NCI-H510A treated with DMSO at 0.1 percent for 48 hours (cell line): ENCODE measurements at regions not wholly inside any gene's neighbourhood (a gene's known extent, or its start where the extent isn't known, plus 50 kb on each side); places are given as distances from the start of the nearest gene placed in this dataset.

ENCODE experiments used
- DNase-seq: peaks from one replicate; lab custom pipeline; 2025; lab: John Stamatoyannopoulos, UW

DNA sequence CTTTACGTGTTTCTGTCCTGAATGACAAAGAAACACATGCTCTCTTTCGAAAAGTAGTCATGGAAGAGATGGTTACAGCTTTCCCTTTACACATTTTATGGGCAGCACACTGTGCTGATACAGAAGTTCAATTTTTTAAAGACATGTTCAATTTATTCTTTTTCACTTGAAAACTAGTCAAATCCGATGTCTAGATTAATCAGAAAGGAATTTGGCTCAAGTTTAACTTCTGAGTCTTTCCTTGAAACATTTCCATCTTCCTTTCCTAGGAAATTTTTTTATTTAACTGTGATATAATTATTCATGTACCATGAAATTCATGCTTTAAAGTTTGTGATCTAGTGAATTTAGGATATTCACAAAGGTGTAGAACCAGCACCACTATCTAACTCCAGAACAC, 360.1 kb downstream of the TNS3 start:
- DNase-seq = no peak

DNA sequence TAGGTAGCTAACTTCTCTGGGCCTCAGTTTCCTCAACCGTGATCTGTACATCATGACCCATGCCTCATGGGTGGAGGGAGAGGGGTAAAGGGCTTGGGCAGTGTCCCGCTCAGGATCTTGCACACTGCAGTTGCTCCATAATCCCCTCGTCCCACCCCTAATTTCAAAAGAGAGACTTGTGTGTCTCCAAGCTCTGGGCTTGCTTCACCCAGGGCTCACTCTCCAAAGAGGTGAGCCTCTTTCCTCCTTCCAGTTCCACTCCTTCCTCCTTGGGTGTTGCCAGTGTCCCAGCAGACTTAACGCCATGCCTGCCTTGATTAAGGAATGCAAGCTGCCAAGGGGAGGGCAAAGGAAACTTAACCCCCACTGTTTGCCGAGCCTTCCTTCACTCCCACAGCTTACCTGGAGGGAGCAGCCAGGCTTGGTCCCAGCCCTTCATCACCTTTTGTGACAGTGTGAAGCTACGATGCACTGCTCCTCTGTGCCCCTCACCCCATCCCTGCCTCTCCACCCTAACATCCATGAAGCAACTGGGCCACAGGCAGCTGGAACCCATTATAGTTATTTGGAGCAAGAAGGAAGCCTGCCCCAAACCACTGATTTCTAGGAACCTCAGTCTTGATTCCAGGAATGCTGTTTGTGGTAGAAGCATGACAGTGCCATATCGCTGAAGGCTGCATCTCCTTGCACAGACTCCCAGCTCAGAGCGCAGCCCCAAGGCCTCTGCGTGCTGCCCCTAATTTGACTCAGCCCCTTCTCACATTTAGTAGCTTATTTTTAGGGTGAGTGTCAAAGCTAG, 363.3 kb downstream of the TNS3 start:
- no peak for DNase-seq

DNA sequence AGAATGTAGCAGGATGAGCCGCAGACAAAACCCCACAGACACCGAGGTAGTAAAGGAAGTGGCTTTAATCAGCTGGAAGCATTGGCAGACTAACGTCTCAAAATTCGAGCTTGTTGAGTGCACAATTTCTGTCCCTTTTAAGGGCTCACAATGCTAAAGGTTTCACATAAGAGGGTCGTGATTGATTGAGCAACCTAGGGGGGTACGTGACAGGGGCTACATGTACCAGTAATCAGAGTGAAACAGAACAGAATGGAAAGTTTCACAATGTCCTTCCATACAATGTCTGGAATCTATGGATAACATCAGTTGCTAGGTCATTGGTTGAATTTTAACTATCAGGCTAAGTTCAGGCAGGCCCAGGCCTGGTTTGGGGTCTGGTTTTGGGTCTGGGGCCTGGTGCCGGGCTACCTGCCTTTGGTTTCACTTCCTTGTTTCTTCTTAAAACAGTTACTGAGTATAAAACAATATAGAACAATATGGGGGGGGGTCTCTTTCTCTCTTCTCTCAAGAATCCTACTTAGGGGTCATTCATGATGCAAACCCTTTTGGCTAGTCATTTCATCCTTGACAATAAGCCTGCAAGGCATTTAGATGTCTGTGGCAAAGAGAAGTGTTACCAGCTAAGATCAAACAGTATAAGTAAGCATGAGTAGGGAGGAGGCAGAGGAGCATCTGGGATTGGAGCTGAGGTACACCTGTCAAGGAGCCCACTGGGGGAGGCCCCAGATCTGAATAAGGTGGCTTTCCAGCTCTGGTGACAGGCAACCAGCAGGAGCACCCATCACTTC, 364.1 kb downstream of the TNS3 start:
- DNase-seq = no peak

DNA sequence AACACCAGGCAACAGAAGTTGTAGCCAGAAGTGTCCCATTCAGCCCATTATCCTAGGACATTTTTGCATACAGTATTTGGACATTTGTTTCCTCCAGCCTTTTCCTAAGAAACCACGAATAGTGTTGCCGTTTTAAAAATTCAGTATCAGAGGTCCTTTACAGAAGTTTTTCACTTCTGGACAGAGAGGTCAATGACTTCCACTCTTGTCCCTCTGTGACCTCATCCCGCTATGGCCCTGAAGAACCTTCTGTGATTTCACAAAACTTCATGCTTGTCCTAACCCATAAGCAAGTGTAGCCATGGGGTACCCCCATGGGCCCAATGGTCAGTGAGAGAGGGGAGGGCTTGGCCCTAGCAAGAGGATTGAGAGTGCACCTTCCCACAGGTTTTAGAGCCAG, 364.8 kb downstream of the TNS3 start:
- DNase-seq = no peak

DNA sequence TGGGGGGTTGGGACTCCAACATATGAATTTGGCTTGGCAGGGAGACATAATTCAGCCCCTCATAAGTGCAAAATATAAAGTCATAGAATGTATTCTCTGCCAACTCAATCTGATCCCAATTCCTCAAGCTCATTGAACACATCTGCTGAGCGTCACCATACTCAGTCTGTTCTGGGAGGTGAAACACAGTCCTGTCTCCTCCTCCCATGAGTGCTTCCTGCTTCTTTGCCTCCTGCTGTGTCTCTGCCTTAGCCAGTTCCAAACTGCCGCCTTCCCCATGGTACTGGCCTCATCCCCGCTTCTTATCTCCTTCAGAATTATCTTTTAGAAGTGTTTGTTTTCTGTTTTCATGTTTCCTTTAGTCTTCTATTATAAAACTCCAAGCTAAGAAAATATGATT, 365.5 kb downstream of the TNS3 start:
- no peak for DNase-seq

DNA sequence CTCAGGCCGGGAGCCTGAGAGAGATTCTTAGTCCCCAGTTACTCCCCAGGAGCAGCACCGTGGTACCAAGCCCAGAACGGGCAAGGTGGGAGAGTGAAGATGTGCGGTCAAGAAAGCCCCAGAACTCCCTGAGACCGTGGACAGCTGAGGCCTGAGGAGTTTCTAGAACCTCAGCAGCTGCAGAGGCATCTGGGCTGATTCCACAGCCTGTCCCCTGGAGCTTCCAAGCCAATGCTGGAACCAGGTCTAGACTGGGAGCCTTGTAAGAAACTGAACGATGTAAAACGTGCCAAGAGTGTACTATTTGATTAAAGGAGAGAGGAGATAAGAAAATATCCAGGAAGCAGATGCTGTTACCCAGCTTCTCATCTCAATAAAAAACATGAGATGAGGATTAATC, 366.3 kb downstream of the TNS3 start:
- DNase-seq = no peak

DNA sequence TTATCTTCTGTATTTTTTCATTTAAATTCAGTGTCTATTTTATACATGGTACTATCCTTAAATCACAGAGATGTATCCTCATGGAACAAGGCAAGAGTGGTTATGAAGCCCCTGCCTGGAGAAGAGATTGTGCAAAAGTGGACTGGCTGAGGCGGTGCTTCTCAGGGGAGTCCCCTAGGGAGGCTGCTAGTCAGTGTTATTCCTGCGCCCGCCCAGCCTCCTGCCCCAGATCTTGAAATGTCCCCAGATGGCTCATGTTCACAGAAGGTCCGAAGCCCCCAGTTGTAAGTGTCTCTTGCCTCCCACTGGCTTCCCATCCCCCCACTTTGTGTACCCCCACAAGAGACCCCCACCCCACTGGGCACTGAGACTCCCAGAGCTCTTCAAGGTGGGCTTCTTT, 366.9 kb downstream of the TNS3 start:
- no peak for DNase-seq

DNA sequence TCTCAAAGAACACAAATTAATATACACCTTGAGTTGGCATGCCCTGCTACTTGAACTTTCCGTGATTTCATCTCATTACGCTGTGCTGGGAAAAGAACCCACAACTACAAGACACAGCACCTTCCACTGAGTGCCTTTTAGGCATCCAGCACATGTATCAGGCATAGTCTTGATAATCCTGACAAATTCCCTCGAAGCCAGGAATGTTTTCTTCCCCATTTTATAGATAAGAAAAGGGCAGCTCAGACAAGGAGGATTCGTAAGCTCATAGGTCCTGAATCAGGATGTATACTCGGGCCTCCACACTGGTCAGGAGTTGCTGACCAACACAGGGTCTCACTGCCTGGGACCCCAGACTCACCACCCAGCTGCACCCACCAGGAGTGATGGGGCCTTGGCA, 368.6 kb downstream of the TNS3 start:
- DNase-seq = no peak

DNA sequence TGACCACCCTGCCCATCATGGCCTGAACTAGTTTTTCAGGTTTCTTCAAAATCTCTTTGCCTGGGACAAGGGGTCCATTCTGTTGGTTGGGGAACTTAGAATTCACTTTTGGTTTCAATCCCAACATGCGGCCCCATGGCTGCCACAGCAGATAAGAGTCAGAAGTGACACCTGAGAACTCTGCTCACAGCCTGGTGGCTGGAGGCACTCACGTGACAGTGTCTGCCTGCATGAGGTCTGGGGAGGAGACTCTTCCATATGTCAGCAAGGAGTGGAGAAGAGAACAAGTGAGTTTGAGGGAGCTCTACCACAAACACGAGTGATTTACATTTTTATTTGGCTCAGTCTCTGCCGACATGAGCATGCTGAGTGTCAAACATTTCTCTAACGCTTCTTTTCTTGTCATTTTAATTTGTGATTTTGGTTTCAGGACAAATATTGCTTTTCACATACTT, 370.4 kb downstream of the TNS3 start:
- no peak for DNase-seq

DNA sequence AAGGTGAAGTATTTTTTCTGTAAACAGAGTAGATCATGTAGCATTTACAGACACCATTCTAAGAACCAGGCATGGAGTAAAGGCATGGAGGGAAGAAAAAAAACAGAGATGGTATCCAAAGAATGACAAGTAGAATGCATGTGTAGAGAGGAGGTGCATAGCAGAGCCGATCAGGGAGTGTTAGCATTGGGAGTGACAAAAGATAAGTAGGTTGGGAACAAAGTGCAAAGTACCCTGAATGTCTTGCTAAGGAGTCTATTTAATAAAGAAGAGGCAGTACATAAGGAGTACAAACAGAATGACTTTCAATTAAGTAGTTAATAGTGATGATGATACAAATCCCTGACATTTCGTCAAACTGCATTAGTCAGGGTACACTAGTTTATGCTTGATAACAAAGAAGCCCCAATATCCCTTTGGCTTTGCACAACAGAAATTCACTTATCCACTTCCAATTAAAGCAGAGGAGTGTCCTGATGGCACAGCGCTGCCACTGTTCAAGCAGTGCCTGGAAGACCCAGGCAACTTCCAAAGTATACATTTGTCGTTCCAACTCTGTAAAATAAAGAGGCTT, 371.5 kb downstream of the TNS3 start:
- DNase-seq = no peak

DNA sequence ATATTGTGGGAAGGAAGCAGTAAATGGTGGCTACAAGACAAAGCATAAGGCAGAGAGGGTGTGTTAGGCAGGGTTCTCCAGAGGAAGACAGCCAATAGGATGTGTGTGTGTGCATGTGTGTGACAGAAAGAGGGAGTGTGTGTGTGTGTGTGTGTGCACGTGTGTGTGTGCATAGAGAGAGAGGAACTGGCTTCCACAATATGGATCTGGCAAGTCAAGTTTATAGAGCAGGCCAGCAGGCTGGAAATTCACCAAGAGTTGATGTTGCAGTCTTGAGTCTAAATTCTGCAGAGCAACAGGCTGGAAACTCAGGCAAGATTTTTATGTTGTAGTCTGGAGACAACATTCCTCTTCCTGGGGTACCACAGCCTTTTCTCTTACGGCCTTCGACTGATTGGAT, 374.0 kb downstream of the TNS3 start:
- no peak for DNase-seq

DNA sequence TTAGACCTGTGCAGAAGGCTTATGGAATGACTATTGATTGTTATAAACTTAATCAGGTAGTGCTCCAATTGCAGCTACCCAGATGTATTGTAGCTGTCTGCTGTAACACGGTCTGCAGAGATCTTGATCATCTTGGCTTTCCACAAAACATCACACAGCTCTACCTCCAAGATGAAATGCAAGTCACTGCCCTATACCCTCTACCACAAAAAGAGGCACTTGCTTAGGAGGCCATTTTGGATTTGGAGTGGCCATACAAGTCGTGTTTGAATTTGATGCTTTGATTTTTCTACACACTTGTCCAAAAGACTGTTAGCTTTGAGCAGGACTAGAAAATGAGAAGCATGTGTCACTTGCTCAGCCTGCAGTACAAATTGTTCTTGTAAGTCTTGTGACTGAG, 377.2 kb downstream of the TNS3 start:
- no peak for DNase-seq

DNA sequence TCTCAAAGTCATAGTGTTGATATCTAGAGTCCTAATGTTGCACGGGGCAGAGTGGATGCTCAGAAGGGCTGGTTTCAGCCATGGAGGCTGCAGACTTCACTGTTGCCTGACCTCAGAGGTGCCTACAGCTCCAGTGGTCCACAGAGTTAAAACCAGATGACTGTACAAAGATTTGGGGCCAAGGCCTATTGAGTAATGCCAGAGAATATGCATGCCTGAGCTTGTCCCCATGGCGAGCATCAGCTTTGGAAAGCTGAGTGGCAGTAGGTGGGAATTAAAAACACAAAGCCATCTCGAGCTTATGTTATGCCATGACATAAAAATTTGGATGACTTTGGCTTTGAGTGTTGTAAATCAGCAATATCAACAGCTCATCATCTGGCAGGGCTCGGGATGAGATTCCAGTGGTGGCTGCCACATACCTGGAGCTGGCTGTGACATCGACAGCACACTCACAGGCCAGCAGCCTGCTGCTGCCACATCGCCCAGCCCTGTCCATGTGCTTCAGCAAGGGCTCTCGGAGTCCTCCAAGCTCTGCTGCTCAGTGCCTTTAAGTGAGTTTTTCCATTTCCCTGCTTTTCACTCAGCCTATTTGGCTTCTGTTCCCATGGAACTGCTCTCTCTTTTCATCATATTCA, 379.6 kb downstream of the TNS3 start:
- no peak for DNase-seq

DNA sequence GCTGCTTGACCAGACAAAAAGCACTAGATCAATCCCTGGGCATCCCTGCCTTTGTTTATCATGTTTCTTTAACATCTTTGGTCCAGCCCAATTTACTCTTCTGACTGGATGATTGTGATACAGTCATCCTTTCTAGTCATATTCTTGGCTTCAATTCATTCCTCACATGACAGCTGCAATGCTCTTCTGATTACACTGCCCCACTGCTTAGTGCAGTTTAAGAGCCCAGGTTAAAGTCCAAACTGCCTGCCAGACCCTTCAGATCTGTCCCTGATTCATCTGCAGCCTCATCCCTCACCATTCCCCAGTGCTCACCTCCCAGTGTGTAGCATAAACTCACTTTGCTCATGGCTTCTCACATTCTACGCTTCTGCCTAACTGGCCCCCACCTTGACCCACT, 383.8 kb downstream of the TNS3 start:
- no peak for DNase-seq

DNA sequence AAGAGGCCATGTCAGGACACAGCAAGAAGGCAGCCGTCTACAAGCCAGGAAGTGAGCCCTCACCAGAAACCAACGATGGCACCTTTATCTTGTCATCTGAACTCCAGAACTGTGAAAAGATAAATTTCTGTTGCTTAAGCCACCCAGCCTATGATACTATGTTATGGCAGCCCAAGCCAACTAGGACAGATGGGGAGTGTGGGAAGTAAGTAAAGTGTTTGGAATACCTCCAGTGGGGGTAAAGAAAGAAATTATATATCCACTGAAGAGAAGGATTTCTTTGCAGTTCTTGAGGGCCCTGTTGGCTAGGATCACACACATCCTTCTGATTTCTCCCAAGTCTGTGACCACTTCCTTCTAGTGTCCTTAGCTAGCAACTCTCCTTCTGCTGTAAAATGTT, 384.4 kb downstream of the TNS3 start:
- DNase-seq = no peak

DNA sequence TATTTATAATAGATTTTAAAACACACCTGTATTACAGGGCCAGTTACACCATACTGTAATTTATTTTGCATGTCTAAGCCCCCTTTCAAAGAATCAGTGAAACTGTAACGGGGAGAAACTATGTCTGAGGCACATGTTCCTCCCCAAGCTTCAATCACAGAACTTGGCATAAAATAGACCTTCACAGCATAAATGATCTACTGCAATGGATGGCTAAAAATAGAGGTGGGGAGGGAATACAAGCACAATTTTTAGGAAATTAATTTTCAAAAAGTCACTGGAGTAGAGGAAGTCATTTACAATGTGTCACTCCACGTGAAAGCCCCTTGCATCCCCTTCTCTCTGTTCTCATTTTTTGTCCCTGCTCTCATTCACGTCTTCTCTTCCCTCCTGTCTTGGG, 385.2 kb downstream of the TNS3 start:
- DNase-seq = no peak

DNA sequence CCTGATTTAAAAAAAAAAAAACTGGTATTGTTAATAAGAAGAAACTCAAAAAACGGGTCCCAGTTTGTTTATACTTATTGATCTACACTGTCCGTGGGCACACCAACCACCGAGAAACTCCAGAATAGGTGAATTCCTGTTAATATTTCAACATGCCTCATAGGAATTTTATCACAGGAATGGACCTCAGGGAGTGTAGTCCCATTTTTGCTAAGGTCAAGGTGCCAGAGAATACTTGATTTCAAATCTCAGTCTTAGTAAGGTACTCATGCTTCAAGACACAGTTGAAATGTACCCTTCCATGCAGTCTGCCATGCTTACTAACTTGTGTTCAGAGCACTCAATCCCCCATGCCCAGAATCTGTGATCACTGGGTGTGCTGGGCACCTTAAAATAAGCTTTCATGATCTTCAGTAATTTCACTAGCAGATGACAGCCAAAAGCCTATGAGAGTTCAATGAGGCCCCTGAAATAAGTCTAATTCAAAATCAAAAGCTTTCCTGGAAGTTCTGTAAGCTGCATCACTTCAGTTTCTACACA, 385.7 kb downstream of the TNS3 start:
- DNase-seq = no peak

DNA sequence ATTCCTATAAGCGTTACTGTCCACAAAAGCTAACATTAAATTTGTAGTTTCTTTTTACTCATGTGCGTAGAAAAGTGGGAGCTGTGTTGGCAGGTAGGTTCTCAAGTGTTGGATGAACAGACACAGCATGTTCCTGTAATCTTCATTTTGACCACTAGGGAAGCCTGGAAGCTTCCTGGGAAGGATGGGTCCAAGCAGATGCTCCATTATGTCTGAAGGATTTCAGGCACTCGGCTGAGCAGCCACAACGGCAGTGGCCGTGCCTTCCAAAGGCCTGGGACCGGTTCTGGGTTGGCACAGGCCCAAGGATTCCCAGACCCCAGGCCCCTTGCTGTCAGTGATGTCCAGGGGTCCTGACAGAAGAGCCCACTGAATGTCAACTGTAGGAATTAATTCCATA, 386.3 kb downstream of the TNS3 start:
- DNase-seq = no peak

DNA sequence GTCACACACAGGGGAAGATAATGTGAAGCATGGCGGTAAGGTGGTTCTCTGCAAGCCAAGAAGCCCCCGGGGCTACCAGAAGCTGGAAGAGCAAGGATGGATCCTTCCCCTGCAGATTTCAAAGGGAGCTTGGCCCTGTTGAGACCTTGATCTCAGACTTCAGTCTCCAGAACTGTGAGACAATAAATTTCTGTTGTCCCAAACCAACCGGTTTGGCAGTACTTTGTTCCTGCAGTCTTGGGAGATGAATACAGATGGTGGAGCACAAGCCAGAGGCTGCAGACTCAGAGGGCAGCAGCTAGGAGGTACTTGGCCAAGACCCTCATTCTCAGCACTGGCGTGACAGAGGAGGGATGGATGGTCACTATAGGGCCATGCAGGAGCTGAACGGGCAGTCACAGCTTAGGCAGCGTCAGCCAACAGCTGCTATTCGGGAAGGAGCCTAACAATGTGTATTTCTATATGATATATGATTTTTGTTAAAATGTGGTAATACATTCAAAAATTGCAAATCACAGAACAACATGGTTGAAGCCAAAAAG, 387.3 kb downstream of the TNS3 start:
- no peak for DNase-seq

DNA sequence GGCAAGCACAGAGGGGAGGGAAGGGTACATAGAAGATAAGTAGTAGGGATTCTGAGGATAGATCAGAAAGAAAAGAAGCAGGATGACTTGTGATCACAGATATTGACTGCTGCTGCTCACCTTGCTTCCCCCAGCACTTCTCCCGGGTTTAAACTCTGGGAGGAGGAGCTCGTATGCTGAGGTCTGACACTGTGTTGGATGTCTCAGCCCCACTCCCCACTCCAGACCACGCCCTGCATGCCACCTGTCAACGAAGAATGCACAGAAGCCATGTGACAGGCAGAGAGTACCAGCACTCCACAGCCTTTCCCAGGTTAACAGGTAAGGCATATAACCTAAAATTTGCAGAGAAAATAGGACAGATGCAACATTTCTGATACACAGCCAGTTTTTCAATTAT, 388.9 kb downstream of the TNS3 start:
- no peak for DNase-seq

DNA sequence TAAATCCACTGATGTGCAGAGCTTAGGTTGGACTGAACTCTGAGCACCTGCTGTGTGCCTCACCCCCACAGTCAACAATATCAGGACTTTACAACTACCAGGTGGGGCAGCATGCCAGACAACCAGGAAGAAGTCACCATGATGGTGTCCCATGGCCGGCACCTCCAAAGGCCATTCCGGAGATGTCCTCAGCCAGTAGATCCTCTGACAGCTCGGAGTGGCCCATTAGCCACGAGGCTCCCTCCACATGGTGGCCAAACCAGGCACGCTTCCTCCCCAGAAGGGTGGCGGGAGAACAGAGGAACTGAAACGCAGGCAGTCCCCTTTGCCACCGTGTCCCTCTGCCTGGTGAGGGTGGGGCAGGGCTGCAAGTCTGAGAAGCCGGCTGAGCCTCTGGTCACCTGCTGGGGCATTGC, 390.0 kb downstream of the TNS3 start:
- DNase-seq = no peak

DNA sequence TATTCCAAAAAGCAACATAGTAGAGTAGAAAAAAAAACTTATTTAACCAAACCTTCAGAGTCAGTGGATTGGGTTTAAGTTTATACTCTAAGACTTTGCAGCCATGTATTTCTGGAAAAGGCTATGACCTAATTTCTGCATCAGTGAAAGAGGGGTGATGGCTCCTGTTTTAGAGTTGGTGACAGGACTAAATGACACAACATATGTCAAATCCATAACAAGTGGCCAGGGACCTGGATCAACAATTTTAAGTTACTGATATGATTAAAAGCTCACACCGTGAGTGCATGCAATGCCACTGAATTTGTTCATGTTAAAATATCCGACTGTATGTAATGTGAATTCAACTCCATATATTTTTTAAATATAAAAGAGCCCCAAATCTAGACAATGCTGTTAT, 390.6 kb downstream of the TNS3 start:
- no peak for DNase-seq
